ENCODE measurements at regions not wholly inside any gene's neighbourhood (a gene's known extent, or its start where the extent isn't known, plus 50 kb on each side); places are given as distances from the start of the nearest gene placed in this dataset.

DNA sequence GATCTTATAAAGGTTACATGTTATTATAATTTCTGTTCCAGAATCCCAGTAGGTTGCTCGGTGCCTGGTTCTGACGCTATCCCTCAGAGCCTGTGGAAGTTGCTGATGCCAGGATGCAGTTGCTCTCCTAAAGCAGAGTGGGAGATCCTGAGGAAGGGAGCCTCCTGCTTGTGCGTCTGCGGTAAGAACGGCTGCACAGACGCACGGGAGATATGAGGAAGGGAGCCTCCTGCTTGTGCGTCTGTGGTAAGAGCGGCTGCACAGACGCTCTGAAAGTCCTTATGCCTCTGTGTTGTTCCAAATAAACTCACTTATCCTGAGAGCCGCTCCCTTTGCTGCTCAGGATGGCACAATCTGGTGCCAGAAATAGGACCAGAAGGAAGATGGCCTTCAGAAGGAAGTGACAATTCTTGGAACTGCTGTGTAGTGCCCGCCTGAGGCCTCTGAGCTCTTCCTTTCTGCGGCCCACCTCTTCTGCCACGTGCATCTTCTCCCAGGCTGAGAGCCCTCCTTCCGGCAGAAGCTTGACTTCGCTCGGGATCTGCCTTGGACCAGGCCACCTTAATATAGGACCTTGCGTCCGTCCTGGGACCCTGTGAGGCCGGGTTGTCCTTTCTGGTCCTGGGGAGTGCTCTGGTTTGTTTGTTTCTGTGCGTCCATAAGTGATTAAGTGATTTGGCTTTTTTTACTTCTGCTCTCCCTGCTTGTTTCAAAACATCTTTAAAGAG lies 89.5 kb downstream of the RTP5 start:
- ChIA-PET POLR2A (no interaction called here), CTCF (no interaction called here), RAD21 (ENCODE audit: unreplicated experiment) (no interaction called here), SMC1A (ENCODE audit: uncharacterized antibody, unreplicated experiment) (no interaction called here)
- DNase-seq (ENCODE audit: low read depth, low spot score) (no peak), FAIRE-seq (no peak), ATAC-seq (no peak)
- Histone ChIP-seq H3K36me3 (ENCODE audit: control insufficient read depth in 2 of 2, insufficient read depth in 2 of 2, low read length in 1 of 2) (no peaks in the 10 kb centered on the region), H4K20me1 (ENCODE audit: control insufficient read depth, insufficient read depth) (no peaks in the 10 kb centered on the region), H3K4me1 (ENCODE audit: control insufficient read depth, insufficient read depth, low read length) (peaks cover 5% of the 10 kb centered on the region; the same call in 1 of the 2 replicates), H3K79me2 (ENCODE audit: control insufficient read depth, insufficient read depth, low read length) (no peaks in the 10 kb centered on the region), H3K4me2 (ENCODE audit: control insufficient read depth, insufficient read depth) (no peak overlapping the region), H3K9me3 (replicated peaks; ENCODE audit: control insufficient read depth, insufficient read depth, low read length) (peaks cover 1% of the 10 kb centered on the region; the same call in 2 of the 3 replicates), H3K27me3 (replicated peaks in 1 of 2; ENCODE audit: control insufficient read depth in 2 of 2, insufficient read depth in 2 of 2, low read length in 1 of 2) (no peaks in the 10 kb centered on the region), H3K27ac (ENCODE audit: control insufficient read depth, insufficient read depth) (no peak overlapping the region), H3K4me3 (no peak overlapping the region), H2AFZ (ENCODE audit: control insufficient read depth, low read depth, low read length) (no peak overlapping the region), H3K9ac (ENCODE audit: control insufficient read depth, insufficient read depth, low read length) (no peak overlapping the region)
- WGBS (ENCODE audit: insufficient coverage, insufficient replicate concordance, low lambda C conversion rate, missing lambda C conversion rate) = 88% methylated on average over 21 of the region's 21 CpGs
- no peak for TF ChIP-seq KDM1A (IDR thresholded peaks at IDR 0.05; ENCODE audit: borderline replicate concordance)
- TF ChIP-seq RCOR1 (conservative IDR thresholded peaks at IDR 0.05; ENCODE audit: low read depth, low read length) = no peak
- no peak for TF ChIP-seq PML (IDR thresholded peaks at IDR 0.05; ENCODE audit: low read length)
- intact Hi-C loops (cut with micrococcal nuclease; ENCODE audit: unreplicated experiment) = no loop called here
- BruUV-seq (replicated peaks) = no TSS peak
- in situ Hi-C loops (cut with MboI) = no loop called here

DNA sequence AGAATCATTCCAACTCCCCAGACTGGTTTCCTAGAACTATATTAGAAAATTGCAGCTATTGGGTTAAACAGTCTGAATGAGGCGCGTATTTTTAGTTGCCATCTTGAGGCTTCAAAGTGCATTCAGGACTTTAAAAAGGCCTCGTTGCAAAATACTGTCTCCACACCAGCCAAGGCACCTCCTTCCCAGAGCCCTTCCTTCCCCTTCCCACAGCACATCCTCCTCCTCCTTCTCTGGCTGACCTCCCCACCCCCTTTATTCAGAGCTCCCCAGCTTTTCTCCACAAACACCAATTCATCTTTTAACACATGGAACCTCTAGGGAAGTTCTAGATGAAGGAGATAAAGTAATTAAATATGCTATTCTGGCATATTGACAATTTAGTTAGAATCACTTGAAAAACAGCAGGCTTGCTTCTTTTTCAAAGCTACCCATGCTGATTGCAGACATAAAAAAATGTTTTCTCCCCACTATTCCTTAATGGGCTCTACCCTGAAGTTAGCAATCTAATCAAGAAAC lies 90.3 kb downstream of the RTP5 start:
- no peak for DNase-seq (ENCODE audit: low read depth, low spot score)
- intact Hi-C loops (cut with micrococcal nuclease; ENCODE audit: unreplicated experiment) = no loop called here
- H3K4me2 ChIP-seq (ENCODE audit: control insufficient read depth, insufficient read depth) = no peak overlapping the region
- FAIRE-seq = no peak
- H3K79me2 ChIP-seq (ENCODE audit: control insufficient read depth, insufficient read depth, low read length) = no peaks in the 10 kb centered on the region
- ChIA-PET RAD21 (ENCODE audit: unreplicated experiment) (no interaction called here), CTCF (no interaction called here), POLR2A (no interaction called here), SMC1A (ENCODE audit: uncharacterized antibody, unreplicated experiment) (interaction anchor here (1.2 to 1.3 kb wide), 2 partner anchors 8 to 61 kb away, joined by 3 to 4 read pairs; no protein-coding TSS in a partner anchor)
- H4K20me1 ChIP-seq (ENCODE audit: control insufficient read depth, insufficient read depth) = no peaks in the 10 kb centered on the region
- ATAC-seq = no peak
- 95% methylated on average over 3 of the region's 3 CpGs for WGBS (ENCODE audit: insufficient coverage, insufficient replicate concordance, low lambda C conversion rate, missing lambda C conversion rate)
- no peak overlapping the region for H3K27ac ChIP-seq (ENCODE audit: control insufficient read depth, insufficient read depth)
- H3K36me3 ChIP-seq (ENCODE audit: control insufficient read depth in 2 of 2, insufficient read depth in 2 of 2, low read length in 1 of 2) = no peaks in the 10 kb centered on the region
- no TSS peak for BruUV-seq (replicated peaks)
- peaks cover 6% of the 10 kb centered on the region; the same call in 1 of the 2 replicates for H3K4me1 ChIP-seq (ENCODE audit: control insufficient read depth, insufficient read depth, low read length)
- in situ Hi-C loops (cut with MboI) = no loop called here
- H2AFZ ChIP-seq (ENCODE audit: control insufficient read depth, low read depth, low read length) = no peak overlapping the region
- peaks cover 1% of the 10 kb centered on the region; the same call in 2 of the 3 replicates for H3K9me3 ChIP-seq (replicated peaks; ENCODE audit: control insufficient read depth, insufficient read depth, low read length)
- H3K9ac ChIP-seq (ENCODE audit: control insufficient read depth, insufficient read depth, low read length) = no peak overlapping the region
- no peaks in the 10 kb centered on the region for H3K27me3 ChIP-seq (replicated peaks in 1 of 2; ENCODE audit: control insufficient read depth in 2 of 2, insufficient read depth in 2 of 2, low read length in 1 of 2)
- no peak overlapping the region for H3K4me3 ChIP-seq
- TF ChIP-seq, protein P1, sequence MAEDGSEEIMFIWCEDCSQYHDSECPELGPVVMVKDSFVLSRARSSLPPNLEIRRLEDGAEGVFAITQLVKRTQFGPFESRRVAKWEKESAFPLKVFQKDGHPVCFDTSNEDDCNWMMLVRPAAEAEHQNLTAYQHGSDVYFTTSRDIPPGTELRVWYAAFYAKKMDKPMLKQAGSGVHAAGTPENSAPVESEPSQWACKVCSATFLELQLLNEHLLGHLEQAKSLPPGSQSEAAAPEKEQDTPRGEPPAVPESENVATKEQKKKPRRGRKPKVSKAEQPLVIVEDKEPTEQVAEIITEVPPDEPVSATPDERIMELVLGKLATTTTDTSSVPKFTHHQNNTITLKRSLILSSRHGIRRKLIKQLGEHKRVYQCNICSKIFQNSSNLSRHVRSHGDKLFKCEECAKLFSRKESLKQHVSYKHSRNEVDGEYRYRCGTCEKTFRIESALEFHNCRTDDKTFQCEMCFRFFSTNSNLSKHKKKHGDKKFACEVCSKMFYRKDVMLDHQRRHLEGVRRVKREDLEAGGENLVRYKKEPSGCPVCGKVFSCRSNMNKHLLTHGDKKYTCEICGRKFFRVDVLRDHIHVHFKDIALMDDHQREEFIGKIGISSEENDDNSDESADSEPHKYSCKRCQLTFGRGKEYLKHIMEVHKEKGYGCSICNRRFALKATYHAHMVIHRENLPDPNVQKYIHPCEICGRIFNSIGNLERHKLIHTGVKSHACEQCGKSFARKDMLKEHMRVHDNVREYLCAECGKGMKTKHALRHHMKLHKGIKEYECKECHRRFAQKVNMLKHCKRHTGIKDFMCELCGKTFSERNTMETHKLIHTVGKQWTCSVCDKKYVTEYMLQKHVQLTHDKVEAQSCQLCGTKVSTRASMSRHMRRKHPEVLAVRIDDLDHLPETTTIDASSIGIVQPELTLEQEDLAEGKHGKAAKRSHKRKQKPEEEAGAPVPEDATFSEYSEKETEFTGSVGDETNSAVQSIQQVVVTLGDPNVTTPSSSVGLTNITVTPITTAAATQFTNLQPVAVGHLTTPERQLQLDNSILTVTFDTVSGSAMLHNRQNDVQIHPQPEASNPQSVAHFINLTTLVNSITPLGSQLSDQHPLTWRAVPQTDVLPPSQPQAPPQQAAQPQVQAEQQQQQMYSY (CRISPR knock-in tag; IDR thresholded peaks at IDR 0.05) = no peak
- no peak for TF ChIP-seq RUNX3 (IDR thresholded peaks at IDR 0.05; ENCODE audit: low read length)
- TF ChIP-seq, protein P2, sequence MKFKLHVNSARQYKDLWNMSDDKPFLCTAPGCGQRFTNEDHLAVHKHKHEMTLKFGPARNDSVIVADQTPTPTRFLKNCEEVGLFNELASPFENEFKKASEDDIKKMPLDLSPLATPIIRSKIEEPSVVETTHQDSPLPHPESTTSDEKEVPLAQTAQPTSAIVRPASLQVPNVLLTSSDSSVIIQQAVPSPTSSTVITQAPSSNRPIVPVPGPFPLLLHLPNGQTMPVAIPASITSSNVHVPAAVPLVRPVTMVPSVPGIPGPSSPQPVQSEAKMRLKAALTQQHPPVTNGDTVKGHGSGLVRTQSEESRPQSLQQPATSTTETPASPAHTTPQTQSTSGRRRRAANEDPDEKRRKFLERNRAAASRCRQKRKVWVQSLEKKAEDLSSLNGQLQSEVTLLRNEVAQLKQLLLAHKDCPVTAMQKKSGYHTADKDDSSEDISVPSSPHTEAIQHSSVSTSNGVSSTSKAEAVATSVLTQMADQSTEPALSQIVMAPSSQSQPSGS (IDR thresholded peaks at IDR 0.05; ENCODE audit: low read length) = no peak
- TF ChIP-seq SIN3A (IDR thresholded peaks at IDR 0.05; ENCODE audit: low read depth, low read length) = no peak
- no peak for TF ChIP-seq SIX5 (IDR thresholded peaks at IDR 0.05; ENCODE audit: low read depth, low read length, severe bottlenecking)
- TF ChIP-seq SMC3 (IDR thresholded peaks at IDR 0.05; ENCODE audit: borderline replicate concordance, low read length) = no peak
- TF ChIP-seq SUPT20H (IDR thresholded peaks at IDR 0.05; ENCODE audit: borderline replicate concordance, control insufficient read depth, low read depth, low read length) = no peak
- no peak for TF ChIP-seq SP1 (IDR thresholded peaks at IDR 0.05; ENCODE audit: low read depth, low read length)
- no peak for TF ChIP-seq NR2C1 (IDR thresholded peaks at IDR 0.05)
- TF ChIP-seq EP300 (IDR thresholded peaks at IDR 0.05; ENCODE audit: borderline replicate concordance in 1 of 2, control insufficient read depth in 1 of 2, low read depth in 2 of 2, low read length in 2 of 2) = no peak
